Forelimb muscle (tissue), 1 donor: ENCODE measurements at regions not wholly inside any gene's neighbourhood (a gene's known extent, or its start where the extent isn't known, plus 50 kb on each side); places are given as distances from the start of the nearest gene placed in this dataset.

Experiments
- DNase-seq: peaks from one replicate; pipeline ENCODE4 v3.0.0-alpha.2; 2013; ENCODE audit warnings: low read depth

- no peak for DNase-seq
These were observed 230.8 kb upstream of the CST7 start for GRCh38 chr20:24718277-24718676.

GRCh38 chr20:24718696-24719095, 230.4 kb upstream of the CST7 start:
- no peak for DNase-seq

- DNase-seq = no peak
These were observed 228.1 kb upstream of the CST7 start for GRCh38 chr20:24720957-24721356.

GRCh38 chr20:24721891-24722568, 227.0 kb upstream of the CST7 start:
- DNase-seq = no peak

- DNase-seq = no peak
These were observed 226.5 kb upstream of the CST7 start for GRCh38 chr20:24722586-24722985.

- no peak for DNase-seq
These were observed 225.9 kb upstream of the CST7 start for GRCh38 chr20:24723186-24723585.

- DNase-seq = no peak
These were observed 225.3 kb upstream of the CST7 start for GRCh38 chr20:24723647-24724352.

- DNase-seq = no peak
These were observed 224.0 kb upstream of the CST7 start for GRCh38 chr20:24724982-24725533.

GRCh38 chr20:24727795-24728194, 221.3 kb upstream of the CST7 start:
- no peak for DNase-seq

GRCh38 chr20:24729896-24730605, 219.0 kb upstream of the CST7 start:
- no peak for DNase-seq

GRCh38 chr20:24730750-24731149, 218.3 kb upstream of the CST7 start:
- DNase-seq = no peak

GRCh38 chr20:24731312-24731711, 217.8 kb upstream of the CST7 start:
- DNase-seq = no peak

- DNase-seq = no peak
These were observed 217.0 kb upstream of the CST7 start for GRCh38 chr20:24732076-24732475.

- DNase-seq = no peak
These were observed 216.5 kb upstream of the CST7 start for GRCh38 chr20:24732599-24732998.

GRCh38 chr20:24733416-24733815, 215.7 kb upstream of the CST7 start:
- no peak for DNase-seq

- DNase-seq = no peak
These were observed 214.9 kb upstream of the CST7 start for GRCh38 chr20:24734139-24734538.

GRCh38 chr20:24735263-24735662, 213.8 kb upstream of the CST7 start:
- no peak for DNase-seq

- no peak for DNase-seq
These were observed 212.8 kb upstream of the CST7 start for GRCh38 chr20:24736131-24736843.

- DNase-seq = no peak
These were observed 212.2 kb upstream of the CST7 start for GRCh38 chr20:24736844-24737211.

GRCh38 chr20:24737212-24737850, 211.7 kb upstream of the CST7 start:
- DNase-seq = no peak

- no peak for DNase-seq
These were observed 210.9 kb upstream of the CST7 start for GRCh38 chr20:24738058-24738775.
